ENCODE measurements at regions not wholly inside any gene's neighbourhood (a gene's known extent, or its start where the extent isn't known, plus 50 kb on each side); places are given as distances from the start of the nearest gene placed in this dataset.

DNA sequence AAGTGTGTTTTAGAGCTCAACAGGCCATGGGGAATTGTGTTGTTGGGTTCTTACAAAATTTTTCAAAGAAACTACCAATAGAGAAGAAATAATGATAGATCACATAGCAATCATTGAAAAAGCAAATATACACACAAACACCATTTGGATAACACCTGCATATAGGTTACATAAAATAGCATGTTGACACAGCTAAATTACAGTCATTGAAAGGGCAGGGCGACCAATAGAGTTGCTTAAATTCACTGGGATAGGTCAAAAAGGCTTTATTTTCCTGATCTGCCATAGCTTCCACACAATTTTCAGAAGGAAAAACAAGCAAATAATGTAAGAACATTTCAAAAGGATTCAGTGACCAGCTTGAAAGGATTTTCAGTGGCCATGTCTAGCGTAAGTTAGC, 57.9 kb upstream of the FGGY start:
- TF ChIP-seq, protein P1, sequence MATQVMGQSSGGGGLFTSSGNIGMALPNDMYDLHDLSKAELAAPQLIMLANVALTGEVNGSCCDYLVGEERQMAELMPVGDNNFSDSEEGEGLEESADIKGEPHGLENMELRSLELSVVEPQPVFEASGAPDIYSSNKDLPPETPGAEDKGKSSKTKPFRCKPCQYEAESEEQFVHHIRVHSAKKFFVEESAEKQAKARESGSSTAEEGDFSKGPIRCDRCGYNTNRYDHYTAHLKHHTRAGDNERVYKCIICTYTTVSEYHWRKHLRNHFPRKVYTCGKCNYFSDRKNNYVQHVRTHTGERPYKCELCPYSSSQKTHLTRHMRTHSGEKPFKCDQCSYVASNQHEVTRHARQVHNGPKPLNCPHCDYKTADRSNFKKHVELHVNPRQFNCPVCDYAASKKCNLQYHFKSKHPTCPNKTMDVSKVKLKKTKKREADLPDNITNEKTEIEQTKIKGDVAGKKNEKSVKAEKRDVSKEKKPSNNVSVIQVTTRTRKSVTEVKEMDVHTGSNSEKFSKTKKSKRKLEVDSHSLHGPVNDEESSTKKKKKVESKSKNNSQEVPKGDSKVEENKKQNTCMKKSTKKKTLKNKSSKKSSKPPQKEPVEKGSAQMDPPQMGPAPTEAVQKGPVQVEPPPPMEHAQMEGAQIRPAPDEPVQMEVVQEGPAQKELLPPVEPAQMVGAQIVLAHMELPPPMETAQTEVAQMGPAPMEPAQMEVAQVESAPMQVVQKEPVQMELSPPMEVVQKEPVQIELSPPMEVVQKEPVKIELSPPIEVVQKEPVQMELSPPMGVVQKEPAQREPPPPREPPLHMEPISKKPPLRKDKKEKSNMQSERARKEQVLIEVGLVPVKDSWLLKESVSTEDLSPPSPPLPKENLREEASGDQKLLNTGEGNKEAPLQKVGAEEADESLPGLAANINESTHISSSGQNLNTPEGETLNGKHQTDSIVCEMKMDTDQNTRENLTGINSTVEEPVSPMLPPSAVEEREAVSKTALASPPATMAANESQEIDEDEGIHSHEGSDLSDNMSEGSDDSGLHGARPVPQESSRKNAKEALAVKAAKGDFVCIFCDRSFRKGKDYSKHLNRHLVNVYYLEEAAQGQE (IDR thresholded peaks at IDR 0.05; ENCODE audit: insufficient read depth in 1 of 2, low read depth in 2 of 2, low read length in 2 of 2), result no peak
- TF ChIP-seq SIN3A (IDR thresholded peaks at IDR 0.05; ENCODE audit: borderline replicate concordance, insufficient read depth, low read length) (no peak), TAF1 (IDR thresholded peaks at IDR 0.05; ENCODE audit: borderline replicate concordance, insufficient read depth, low read length) (no peak), FOXP2 (optimal IDR thresholded peaks at IDR 0.05; ENCODE audit: borderline replicate concordance, extremely low read depth, extremely low read length, insufficient read depth) (no peak), POLR2AphosphoS5 (IDR thresholded peaks at IDR 0.05; ENCODE audit: low read depth, low read length) (no peak)

DNA sequence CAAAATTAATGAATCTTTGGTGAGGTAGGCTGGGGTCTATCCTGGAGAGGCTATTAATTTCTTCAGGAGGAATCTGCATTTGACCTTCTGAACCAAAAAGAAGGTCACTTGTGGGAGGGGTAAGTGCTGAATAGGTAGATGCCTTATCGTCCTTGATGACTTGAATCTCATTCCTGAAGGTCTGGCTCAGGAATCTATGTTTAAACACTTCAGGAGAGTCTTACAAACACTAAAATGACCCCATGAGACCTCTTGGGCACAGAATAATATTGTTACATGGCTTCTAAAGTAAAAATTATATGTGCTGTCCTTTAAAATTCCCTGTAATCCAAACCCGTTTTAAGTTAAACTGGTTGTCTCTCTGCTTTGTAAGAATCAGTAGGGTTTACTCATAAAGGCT, 55.0 kb upstream of the FGGY start:
- TF ChIP-seq SIN3A (IDR thresholded peaks at IDR 0.05; ENCODE audit: borderline replicate concordance, insufficient read depth, low read length) (no peak), FOXP2 (optimal IDR thresholded peaks at IDR 0.05; ENCODE audit: borderline replicate concordance, extremely low read depth, extremely low read length, insufficient read depth) (no peak), POLR2AphosphoS5 (IDR thresholded peaks at IDR 0.05; ENCODE audit: low read depth, low read length) (no peak), TAF1 (IDR thresholded peaks at IDR 0.05; ENCODE audit: borderline replicate concordance, insufficient read depth, low read length) (no peak)
- TF ChIP-seq, protein P1 (IDR thresholded peaks at IDR 0.05; ENCODE audit: insufficient read depth in 1 of 2, low read depth in 2 of 2, low read length in 2 of 2), result no peak

DNA sequence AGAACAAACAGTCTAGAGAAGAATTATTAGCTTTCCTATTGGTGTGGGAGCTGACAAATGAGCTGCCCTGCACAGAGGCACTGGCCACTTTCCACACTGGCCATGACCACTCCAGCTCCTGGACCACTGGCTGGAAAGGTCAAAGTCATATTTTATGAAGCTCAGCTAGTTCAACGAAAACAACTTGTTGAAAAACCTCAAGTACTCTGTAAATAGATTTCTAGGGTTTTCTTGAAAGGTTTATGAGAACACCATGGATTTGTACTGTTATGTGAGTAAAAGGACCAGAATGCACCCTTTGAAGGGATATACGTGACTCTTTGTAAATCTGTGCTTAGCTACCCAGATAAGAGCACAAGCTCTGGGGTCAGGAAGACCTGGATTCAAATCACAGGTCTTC, 54.5 kb upstream of the FGGY start:
- TF ChIP-seq TAF1 (IDR thresholded peaks at IDR 0.05; ENCODE audit: borderline replicate concordance, insufficient read depth, low read length), result no peak
- no peak for TF ChIP-seq FOXP2 (optimal IDR thresholded peaks at IDR 0.05; ENCODE audit: borderline replicate concordance, extremely low read depth, extremely low read length, insufficient read depth)

DNA sequence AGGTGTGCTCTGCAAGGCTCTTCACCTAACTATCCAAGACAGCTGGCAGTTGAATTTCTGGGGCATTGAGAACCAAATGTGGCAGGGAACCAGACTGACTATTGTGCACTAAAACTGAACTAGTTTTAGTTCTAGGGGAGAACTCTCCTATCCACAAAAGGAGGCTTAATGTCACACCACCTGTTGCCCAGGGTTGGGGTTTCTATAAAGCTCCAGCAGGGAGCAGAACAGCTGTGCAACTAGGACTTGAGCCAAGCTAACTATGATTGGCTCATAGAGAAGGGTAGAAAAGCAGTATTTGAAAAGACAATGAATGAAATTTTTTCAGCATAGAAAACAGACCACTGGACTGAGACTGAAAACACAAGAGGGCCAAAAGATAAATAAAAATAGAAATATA, 53.3 kb upstream of the FGGY start:
- TF ChIP-seq, protein P1 (IDR thresholded peaks at IDR 0.05; ENCODE audit: insufficient read depth in 1 of 2, low read depth in 2 of 2, low read length in 2 of 2), result no peak
- TF ChIP-seq TAF1 (IDR thresholded peaks at IDR 0.05; ENCODE audit: borderline replicate concordance, insufficient read depth, low read length) (no peak), POLR2AphosphoS5 (IDR thresholded peaks at IDR 0.05; ENCODE audit: low read depth, low read length) (no peak), SIN3A (IDR thresholded peaks at IDR 0.05; ENCODE audit: borderline replicate concordance, insufficient read depth, low read length) (no peak)

DNA sequence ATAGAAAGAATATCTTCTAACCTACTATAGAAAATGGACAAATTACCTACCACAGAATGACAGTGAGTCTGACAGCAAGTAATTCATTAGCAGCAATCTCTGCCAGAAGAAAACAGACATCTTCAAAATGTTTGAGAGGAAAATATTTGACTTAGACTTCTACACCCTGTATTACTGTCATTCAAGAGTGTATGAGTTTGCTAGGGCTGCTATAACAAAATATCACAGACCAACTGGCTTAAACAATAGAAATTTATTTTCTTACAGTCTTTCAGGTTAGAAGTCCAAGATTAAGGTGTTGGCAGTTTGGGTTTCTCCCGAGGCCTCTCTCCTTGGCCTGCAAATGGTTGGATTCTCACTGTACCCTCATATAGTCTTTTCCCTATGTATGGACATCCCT, 52.9 kb upstream of the FGGY start:
- TF ChIP-seq SIN3A (IDR thresholded peaks at IDR 0.05; ENCODE audit: borderline replicate concordance, insufficient read depth, low read length) (no peak), POLR2AphosphoS5 (IDR thresholded peaks at IDR 0.05; ENCODE audit: low read depth, low read length) (no peak), FOXP2 (optimal IDR thresholded peaks at IDR 0.05; ENCODE audit: borderline replicate concordance, extremely low read depth, extremely low read length, insufficient read depth) (no peak), TAF1 (IDR thresholded peaks at IDR 0.05; ENCODE audit: borderline replicate concordance, insufficient read depth, low read length) (no peak)
- TF ChIP-seq, protein P1 (IDR thresholded peaks at IDR 0.05; ENCODE audit: insufficient read depth in 1 of 2, low read depth in 2 of 2, low read length in 2 of 2), result no peak

All from PFSK-1 (cell line).